H1 (cell line): ENCODE measurements at regions not wholly inside any gene's neighbourhood (a gene's known extent, or its start where the extent isn't known, plus 50 kb on each side); places are given as distances from the start of the nearest gene placed in this dataset.

Experiments
- CTCF ChIA-PET: fragments of 300-600 bp; sonication (Branson Sonifier 250); formaldehyde crosslinking; loops from one replicate; lab custom pipeline; 2021; ENCODE audit not compliant: partially characterized antibody; lab: Charles Lee
- POLR2A ChIA-PET: fragments of 300-600 bp; sonication (Branson Sonifier 250); formaldehyde crosslinking; loops from one replicate; lab custom pipeline; 2021; ENCODE audit warnings: inconsistent platforms; ENCODE audit not compliant: partially characterized antibody; lab: Charles Lee
- DNase-seq, 2 experiments: peaks; one replicate each; pipeline versions ENCODE4 v3.0.0 to v3.0.0-alpha.2; 2010 to 2022; ENCODE audit warnings: low spot score in 2 of 2, low read depth in 1 of 2, mixed read lengths in 1 of 2
- FAIRE-seq: peaks from 2 replicates; lab custom pipeline; 2011; peaks lifted over from hg19 to GRCh38; lab: Jason Lieb, UNC
- H2AFZ ChIP-seq: 2 replicates; pipeline ENCODE4 v1.8.1; 2012; ENCODE audit warnings: low read length, inconsistent platforms
- H2AK5ac ChIP-seq: 2 replicates; pipeline ENCODE4 v1.6.1; 2013; ENCODE audit warnings: low read depth, low read length
- H2BK120ac ChIP-seq: replicated peaks from 2 replicates; pipeline ENCODE3; 2013; ENCODE audit warnings: low read depth, low read length, inconsistent platforms
- H2BK12ac ChIP-seq: 2 replicates; pipeline ENCODE4 v1.6.1; 2013; ENCODE audit warnings: low read depth, low read length
- H2BK15ac ChIP-seq: 2 replicates; pipeline ENCODE4 v1.6.1; 2013; ENCODE audit warnings: low read length
- H2BK20ac ChIP-seq: 2 replicates; pipeline ENCODE4 v1.6.1; 2013; ENCODE audit warnings: low read length
- H2BK5ac ChIP-seq: 2 replicates; pipeline ENCODE4 v1.6.1; 2013; ENCODE audit warnings: low read depth, low read length
- H3K14ac ChIP-seq: 2 replicates; pipeline ENCODE4 v1.6.1; 2013; ENCODE audit warnings: inconsistent platforms; ENCODE audit not compliant: insufficient read length
- H3K18ac ChIP-seq: 2 replicates; pipeline ENCODE4 v1.6.1; 2013; ENCODE audit warnings: low read length; ENCODE audit errors: extremely low read depth
- H3K23ac ChIP-seq: 2 replicates; pipeline ENCODE4 v1.6.1; 2013; ENCODE audit warnings: inconsistent platforms; ENCODE audit not compliant: insufficient read length
- H3K23me2 ChIP-seq: 2 replicates; pipeline ENCODE4 v1.6.1; 2013; ENCODE audit warnings: low read depth, low read length
- H3K27ac ChIP-seq: 2 replicates; pipeline ENCODE4 v1.6.1; 2011; ENCODE audit warnings: low read depth, low read length, inconsistent platforms
- H3K27me3 ChIP-seq, 4 experiments: replicated peaks in 1 of 4; 1 replicate in 1 of 4; 2 replicates in 3 of 4; pipeline versions ENCODE4 v1.6.1 to v1.8.1; 2011 to 2013; ENCODE audit warnings: low read length in 3 of 4, mild to moderate bottlenecking in 3 of 4, inconsistent platforms in 2 of 4, mixed read lengths in 2 of 4, moderate library complexity in 1 of 4; ENCODE audit not compliant: control insufficient read depth in 3 of 4, insufficient read depth in 3 of 4; ENCODE audit errors: extremely low read depth in 1 of 4
- H3K36me3 ChIP-seq, 4 experiments: 2 replicates each; pipeline versions ENCODE4 v1.6.1 to v1.8.1; 2011 to 2013; ENCODE audit warnings: mild to moderate bottlenecking in 4 of 4, low read length in 3 of 4, moderate library complexity in 2 of 4, control low read depth in 1 of 4, inconsistent platforms in 1 of 4; ENCODE audit not compliant: insufficient read depth in 4 of 4, control insufficient read depth in 2 of 4
- H3K4ac ChIP-seq: replicated peaks from 2 replicates; pipeline ENCODE3; 2013; ENCODE audit warnings: low read length, low read depth, mixed read lengths, inconsistent platforms; ENCODE audit not compliant: insufficient read length
- H3K4me1 ChIP-seq, 4 experiments: replicated peaks in 1 of 4; 1 replicate in 1 of 4; 2 replicates in 3 of 4; pipeline versions ENCODE4 v1.6.1 to v1.8.1; 2011 to 2013; ENCODE audit warnings: low read length in 3 of 4, inconsistent platforms in 2 of 4, mixed read lengths in 1 of 4; ENCODE audit not compliant: insufficient read depth in 4 of 4, control insufficient read depth in 3 of 4
- H3K4me2 ChIP-seq, 2 experiments: 2 replicates each; pipeline versions ENCODE4 v1.6.1 to v1.8.1; 2011 to 2013; ENCODE audit warnings: low read depth in 2 of 2, low read length in 2 of 2, control low read depth in 1 of 2, inconsistent platforms in 1 of 2, mild to moderate bottlenecking in 1 of 2; ENCODE audit not compliant: insufficient read depth in 1 of 2
- H3K4me3 ChIP-seq, 4 experiments: fragments of 200-600, 300-600 bp in 1 of 4; sonication (generic), shearing (Covaris generic), sonication (Bioruptor Twin) in 1 of 4; 2 replicates each; pipeline versions ENCODE4 v1.5.1 to v1.8.1; 2011 to 2016; ENCODE audit warnings: low read length in 4 of 4, low read depth in 3 of 4, control low read depth in 2 of 4, inconsistent platforms in 2 of 4, mild to moderate bottlenecking in 2 of 4, mixed read lengths in 1 of 4, moderate library complexity in 1 of 4; ENCODE audit not compliant: insufficient read depth in 2 of 4; ENCODE audit errors: extremely low read depth in 1 of 4
- H3K56ac ChIP-seq: replicated peaks from 2 replicates; pipeline ENCODE3; 2013; ENCODE audit warnings: low read depth, mild to moderate bottlenecking, mixed read lengths, low read length, inconsistent platforms; ENCODE audit not compliant: insufficient read length
- H3K79me1 ChIP-seq: 2 replicates; pipeline ENCODE4 v1.6.1; 2013; ENCODE audit warnings: low read depth, low read length, control low read depth
- H3K79me2 ChIP-seq, 2 experiments: 2 replicates each; pipeline versions ENCODE4 v1.6.1 to v1.8.1; 2012 to 2013; ENCODE audit warnings: low read length in 2 of 2, mild to moderate bottlenecking in 2 of 2, inconsistent platforms in 1 of 2; ENCODE audit not compliant: insufficient read depth in 2 of 2, control insufficient read depth in 1 of 2
- H3K9ac ChIP-seq, 4 experiments: replicated peaks in 1 of 4; 1 replicate in 1 of 4; 2 replicates in 3 of 4; pipeline versions ENCODE4 v1.6.1 to v1.8.1; 2011 to 2013; ENCODE audit warnings: low read depth in 3 of 4, low read length in 3 of 4, control low read depth in 2 of 4, mild to moderate bottlenecking in 2 of 4, moderate library complexity in 2 of 4, inconsistent platforms in 1 of 4; ENCODE audit errors: extremely low read depth in 1 of 4
- H3K9me3 ChIP-seq, 2 experiments: 2 replicates each; pipeline versions ENCODE4 v1.6.1 to v1.8.1; 2012 to 2013; ENCODE audit warnings: mild to moderate bottlenecking in 2 of 2, moderate library complexity in 2 of 2, control low read depth in 1 of 2, inconsistent platforms in 1 of 2, low read depth in 1 of 2, low read length in 1 of 2, mixed read lengths in 1 of 2; ENCODE audit not compliant: insufficient read depth in 2 of 2
- H4K20me1 ChIP-seq, 2 experiments: replicated peaks in 1 of 2; 2 replicates each; pipeline versions ENCODE3 to v1.8.1; 2011 to 2013; ENCODE audit warnings: inconsistent platforms in 2 of 2, low read length in 2 of 2, mild to moderate bottlenecking in 1 of 2; ENCODE audit not compliant: insufficient read depth in 2 of 2, control insufficient read depth in 1 of 2
- H4K5ac ChIP-seq: 2 replicates; pipeline ENCODE4 v1.6.1; 2013; ENCODE audit warnings: low read length, low read depth, mixed read lengths, inconsistent platforms; ENCODE audit not compliant: insufficient read length
- H4K8ac ChIP-seq: 2 replicates; pipeline ENCODE4 v1.8.0; 2013; ENCODE audit warnings: mild to moderate bottlenecking, moderate library complexity, low read length, inconsistent platforms; ENCODE audit not compliant: insufficient read depth; ENCODE audit errors: extremely low read depth
- H4K91ac ChIP-seq: replicated peaks from 2 replicates; pipeline ENCODE3; 2013; ENCODE audit warnings: low read length, mixed read lengths, inconsistent platforms; ENCODE audit not compliant: insufficient read length
- CBX8 ChIP-seq: fragments of 300-800, 300-1000 bp; sonication (generic); IDR thresholded peaks from 2 replicates; pipeline ENCODE4 v1.7.1; 2016; ENCODE audit warnings: low read depth, low read length, borderline replicate concordance
- CHD1 ChIP-seq: IDR thresholded peaks from 2 replicates; pipeline ENCODE4 v1.6.1; 2012; ENCODE audit warnings: low read depth, low read length, improper control_type of control experiment
- EGR1 ChIP-seq: IDR thresholded peaks from 2 replicates; pipeline ENCODE4 v1.6.1; 2011; ENCODE audit warnings: low read depth, low read length, borderline replicate concordance
- HDAC2 ChIP-seq, 2 experiments: fragments of 300-600 bp in 1 of 2; sonication (generic) in 1 of 2; IDR thresholded peaks; 2 replicates each; pipeline ENCODE4 v1.6.1; 2011 to 2012; ENCODE audit warnings: low read depth in 2 of 2, low read length in 2 of 2, mild to moderate bottlenecking in 2 of 2, moderate library complexity in 2 of 2, borderline replicate concordance in 1 of 2, inconsistent platforms in 1 of 2
- MAFK ChIP-seq: IDR thresholded peaks from 2 replicates; pipeline ENCODE4 v1.6.1; 2012; ENCODE audit warnings: low read depth, mild to moderate bottlenecking, improper control_type of control experiment, low read length
- NANOG ChIP-seq: IDR thresholded peaks from 2 replicates; pipeline ENCODE4 v1.6.1; 2011; ENCODE audit warnings: low read length, low read depth, mild to moderate bottlenecking, inconsistent platforms; ENCODE audit not compliant: insufficient read depth, poor library complexity, severe bottlenecking
- SAP30 ChIP-seq: fragments of 300-600 bp; sonication (generic); IDR thresholded peaks from 2 replicates; pipeline ENCODE4 v1.7.1; 2012; ENCODE audit warnings: low read length, moderate library complexity, mild to moderate bottlenecking, inconsistent platforms; ENCODE audit not compliant: insufficient read depth, insufficient replicate concordance
- SIRT6 ChIP-seq: IDR thresholded peaks from one replicate; pipeline ENCODE4 v1.7.1; 2012; ENCODE audit warnings: low read length, inconsistent platforms
- TAF7 ChIP-seq: optimal IDR thresholded peaks from 2 replicates; pipeline ENCODE3; 2011; ENCODE audit warnings: low read depth, mild to moderate bottlenecking, inconsistent platforms, low read length, moderate library complexity, borderline replicate concordance
- TEAD4 ChIP-seq: IDR thresholded peaks from 2 replicates; pipeline ENCODE4 v1.6.1; 2012; ENCODE audit warnings: low read depth, low read length, inconsistent platforms, mixed read lengths
- WGBS, 2 experiments: shearing (Covaris generic) in 1 of 2; methylation state at CpG; one replicate each; pipeline versions ENCODE4 v1.1.6 to v1.1.7; 2013 to 2015; ENCODE audit warnings: low lambda C conversion rate in 2 of 2, mixed read lengths in 2 of 2, inconsistent platforms in 1 of 2, low coverage in 1 of 2, missing lambda C conversion rate in 1 of 2; ENCODE audit not compliant: insufficient replicate concordance in 2 of 2, insufficient coverage in 1 of 2, insufficient read length in 1 of 2; ENCODE audit errors: extremely low coverage in 1 of 2, missing lambda C conversion rate in 1 of 2; 5-methylcytosine and 5-hydroxymethylcytosine counted together
- TF ChIP-seq, protein P1 (sequence below): IDR thresholded peaks from 2 replicates; pipeline ENCODE4 v1.6.1; 2011; ENCODE audit warnings: low read depth, mild to moderate bottlenecking, low read length; ENCODE audit not compliant: insufficient read depth
- TF ChIP-seq, protein P2 (sequence below): IDR thresholded peaks from 2 replicates; pipeline ENCODE4 v1.6.1; 2012; ENCODE audit warnings: inconsistent platforms

DNA sequence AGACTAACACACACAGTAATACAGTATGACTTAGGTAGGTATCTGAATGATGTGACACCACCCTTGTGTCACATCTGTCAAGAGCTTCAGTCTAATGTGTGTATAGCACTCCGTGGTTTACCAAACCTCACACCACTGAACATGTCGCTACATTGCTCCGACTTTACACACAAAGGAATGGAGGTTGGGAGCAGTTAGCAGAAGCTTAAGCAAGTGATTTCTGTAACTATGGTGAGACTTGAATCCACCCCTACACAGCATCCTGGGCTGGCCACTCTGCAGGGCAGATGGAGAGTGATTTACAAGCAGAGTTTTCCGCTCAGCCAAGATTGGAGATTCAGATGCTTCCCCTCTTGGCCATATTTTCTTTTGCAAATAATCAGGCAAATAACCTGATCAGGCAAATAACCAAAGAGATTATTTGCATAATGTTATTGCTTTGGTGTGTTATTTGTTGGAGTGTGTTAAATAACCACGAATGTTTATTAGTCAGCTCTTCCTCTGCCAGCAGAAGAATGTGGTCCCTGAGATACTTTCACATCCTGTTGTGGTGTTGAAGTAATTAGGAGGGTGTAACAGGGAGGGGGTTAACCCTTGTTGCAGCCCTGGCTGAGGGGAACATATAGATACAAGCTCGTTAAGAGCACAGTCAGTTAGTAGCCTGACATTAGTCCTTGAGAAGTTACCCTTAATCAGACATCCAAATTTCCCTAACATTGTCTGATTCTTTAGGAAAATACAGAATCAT lies 92.8 kb downstream of the SNX18 start:
- H3K36me3 ChIP-seq, result no peaks in the 10 kb centered on the region
- FAIRE-seq (no peak), DNase-seq (no peak)
- no peak overlapping the region for H3K18ac ChIP-seq
- H3K79me2 ChIP-seq, result no peaks in the 10 kb centered on the region
- no peak overlapping the region for H2BK12ac ChIP-seq
- no peak overlapping the region for H3K4ac ChIP-seq
- no peaks in the 10 kb centered on the region for H3K79me1 ChIP-seq
- H3K4me2 ChIP-seq, result no peak overlapping the region
- no peak overlapping the region for H2AFZ ChIP-seq
- H3K23me2 ChIP-seq, result no peaks in the 10 kb centered on the region
- H3K9ac ChIP-seq, result no peak overlapping the region
- no peaks in the 10 kb centered on the region for H3K4me1 ChIP-seq
- 88% methylated on average over 6 of the region's 6 CpGs; no CpG with 5 or more reads in 1 of the 2 experiments for WGBS, 2 experiments
- no peak overlapping the region for H3K14ac ChIP-seq
- H4K91ac ChIP-seq, result no peak overlapping the region
- no peaks in the 10 kb centered on the region for H3K9me3 ChIP-seq
- H3K4me3 ChIP-seq, result no peak overlapping the region
- H3K23ac ChIP-seq, result no peak overlapping the region
- no peak overlapping the region for H2BK5ac ChIP-seq
- H4K20me1 ChIP-seq, result no peaks in the 10 kb centered on the region
- CTCF ChIA-PET, result interaction anchor here (1.1 kb wide), 2 partner anchors 9 to 27 kb away, joined by 3 to 5 read pairs; no protein-coding TSS in a partner anchor
- H3K56ac ChIP-seq, result no peak overlapping the region
- no peak overlapping the region for H4K5ac ChIP-seq
- no peak overlapping the region for H2BK120ac ChIP-seq
- POLR2A ChIA-PET, result no interaction called here
- no peak overlapping the region for H2BK20ac ChIP-seq
- no peaks in the 10 kb centered on the region for H3K27me3 ChIP-seq
- no peak overlapping the region for H3K27ac ChIP-seq
- H4K8ac ChIP-seq, result no peak overlapping the region
- no peak overlapping the region for H2BK15ac ChIP-seq
- no peak overlapping the region for H2AK5ac ChIP-seq
- TF ChIP-seq HDAC2 (IDR thresholded peaks at IDR 0.05; ENCODE audit: borderline replicate concordance in 1 of 2, low read depth in 2 of 2, low read length in 2 of 2) (no peak), TAF7 (no peak), EGR1 (no peak), SAP30 (no peak), NANOG (no peak), MAFK (no peak), CBX8 (no peak), CHD1 (no peak), SIRT6 (no peak), TEAD4 (no peak)
- TF ChIP-seq, protein P1, sequence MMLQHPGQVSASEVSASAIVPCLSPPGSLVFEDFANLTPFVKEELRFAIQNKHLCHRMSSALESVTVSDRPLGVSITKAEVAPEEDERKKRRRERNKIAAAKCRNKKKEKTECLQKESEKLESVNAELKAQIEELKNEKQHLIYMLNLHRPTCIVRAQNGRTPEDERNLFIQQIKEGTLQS, result no peak
- TF ChIP-seq, protein P2, sequence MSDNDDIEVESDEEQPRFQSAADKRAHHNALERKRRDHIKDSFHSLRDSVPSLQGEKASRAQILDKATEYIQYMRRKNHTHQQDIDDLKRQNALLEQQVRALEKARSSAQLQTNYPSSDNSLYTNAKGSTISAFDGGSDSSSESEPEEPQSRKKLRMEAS, result no peak
